T-helper 1 cell treated with Interleukin-12 subunit alpha and Interleukin-12 subunit beta and Interleukin-4 antibody, amounts not matched to agents 30 ng/mL and 1 ng/mL, for 36 hours (primary cell): ENCODE measurements at regions not wholly inside any gene's neighbourhood (a gene's known extent, or its start where the extent isn't known, plus 50 kb on each side); places are given as distances from the start of the nearest gene placed in this dataset.

Source experiments
- intact Hi-C: fragments of 100-400 bp; cut with micrococcal nuclease; formaldehyde crosslinking; loops from one replicate; pipeline ENCODE4 v1.15.1; 2024

DNA sequence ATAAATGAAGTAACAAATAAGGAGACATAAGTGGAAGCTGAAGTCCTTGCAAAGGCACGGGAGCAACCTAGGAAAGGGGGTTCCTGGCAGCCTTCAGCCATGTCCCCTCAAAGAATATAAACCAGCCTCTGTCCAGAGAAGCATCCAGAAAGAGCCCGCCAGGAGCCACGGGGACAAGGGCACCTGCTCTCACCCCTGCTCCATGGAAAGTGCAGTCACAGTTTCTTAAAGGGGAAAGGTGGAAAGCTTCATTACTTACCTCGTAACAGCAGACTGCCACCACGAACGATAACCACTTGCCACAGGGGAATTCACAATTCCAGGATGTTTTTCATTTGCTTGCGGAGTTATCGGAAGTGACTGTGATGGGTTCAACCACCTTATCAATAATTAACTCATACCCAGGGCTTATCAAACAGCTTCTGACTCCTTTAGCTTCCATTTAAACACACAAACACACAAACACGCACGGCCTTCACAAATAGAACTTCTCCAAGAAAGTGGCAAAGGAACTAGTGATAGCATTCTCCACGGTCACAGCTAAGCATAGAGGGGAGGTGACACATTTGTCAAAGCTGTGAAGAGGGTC lies 134.2 kb upstream of the IGF1R start:
- intact Hi-C loops = no loop called here

DNA sequence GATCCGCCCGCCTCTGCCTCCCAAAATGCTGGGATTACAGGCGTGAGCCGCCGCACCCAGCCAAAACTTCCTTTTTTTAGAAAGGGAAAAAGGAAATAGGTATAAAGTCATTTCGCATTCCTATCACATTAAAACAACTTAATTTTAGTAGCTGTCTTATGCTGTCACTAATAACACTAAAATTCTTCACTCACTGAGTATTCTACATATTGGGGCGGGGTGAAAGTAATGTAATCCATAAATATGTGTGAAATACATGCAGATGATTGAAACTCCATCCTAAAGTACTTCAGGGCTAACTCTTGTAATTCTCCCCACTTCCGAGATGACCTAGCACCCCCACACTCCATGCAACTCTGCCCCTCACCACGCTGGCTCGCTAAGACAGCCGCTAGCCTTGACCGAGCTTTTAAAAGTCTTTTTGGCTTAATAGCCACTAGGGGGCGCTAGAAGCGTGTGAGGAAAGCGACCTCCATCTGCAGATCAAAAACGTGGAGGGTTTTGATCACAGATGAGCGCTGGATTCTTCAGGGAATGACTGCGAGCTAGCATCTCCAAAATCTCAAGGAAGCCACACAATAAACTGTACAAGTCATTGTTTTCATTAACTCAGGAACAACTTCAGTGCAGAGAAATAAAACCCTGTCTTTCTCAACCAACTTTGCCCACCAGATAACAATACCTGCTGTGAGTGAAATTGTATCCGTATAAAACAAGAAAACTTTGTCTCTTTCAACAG lies 129.3 kb upstream of the IGF1R start:
- intact Hi-C loops = loop anchor here (1.0 kb wide), 6 partner anchors 128 to 557 kb away; no protein-coding TSS in a partner anchor

DNA sequence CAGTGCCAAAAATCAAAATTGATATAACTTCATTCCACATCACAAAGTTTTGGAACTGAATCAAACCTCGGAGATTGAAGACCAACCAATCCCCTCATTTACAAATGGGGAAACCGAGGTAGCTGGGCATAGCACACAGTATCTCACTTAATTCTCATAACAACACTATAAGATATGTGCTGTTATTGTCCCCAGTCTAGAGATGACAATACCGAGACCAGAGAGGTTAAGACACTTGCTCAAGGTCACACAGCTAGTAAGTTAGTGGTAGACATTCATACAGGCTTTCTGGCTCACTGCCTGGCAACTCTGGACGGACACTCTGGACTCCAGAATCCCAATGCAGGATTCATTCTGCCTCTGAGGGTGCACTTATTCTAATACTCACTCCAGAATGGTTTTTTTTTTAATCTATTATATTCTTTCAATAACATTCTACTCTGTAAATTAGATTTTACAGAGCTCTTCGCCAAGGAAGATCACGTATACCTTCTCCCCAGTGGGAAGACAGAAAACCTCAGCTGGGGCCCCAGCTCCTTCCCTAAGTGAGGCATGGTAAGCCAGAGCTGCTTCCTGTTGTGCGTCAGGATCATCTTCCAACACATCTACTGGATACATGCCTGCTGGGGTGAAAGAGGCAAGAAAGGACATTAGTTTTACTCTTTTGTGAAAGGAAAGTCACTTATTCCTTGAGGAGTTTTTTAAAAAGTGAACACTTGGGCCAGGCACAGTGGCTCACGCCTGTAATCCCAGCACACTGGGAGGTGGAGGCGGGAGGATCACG lies 128.4 kb upstream of the IGF1R start:
- intact Hi-C loops = loop anchor here (1.0 kb wide), 6 partner anchors 127 to 556 kb away; no protein-coding TSS in a partner anchor

DNA sequence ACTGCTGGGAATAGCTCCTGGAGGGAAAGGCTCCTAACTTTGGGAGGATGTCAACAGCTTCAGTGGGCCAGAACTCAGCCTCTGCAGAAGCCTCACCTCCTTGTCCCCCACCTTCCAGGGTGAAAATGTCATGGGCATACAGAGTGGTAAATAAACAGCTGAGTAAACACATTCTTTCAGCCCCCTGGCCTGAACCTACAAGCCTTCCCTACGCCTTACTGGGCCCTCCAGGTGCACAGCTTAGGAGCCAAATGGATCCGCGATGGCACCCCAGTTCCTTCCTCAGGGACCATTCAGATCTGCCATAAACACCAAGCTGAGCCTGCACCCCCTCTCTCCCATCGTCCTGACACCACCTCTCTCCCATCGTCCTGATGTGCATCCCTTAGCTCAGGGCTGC lies 126.2 kb upstream of the IGF1R start:
- intact Hi-C loops = no loop called here

DNA sequence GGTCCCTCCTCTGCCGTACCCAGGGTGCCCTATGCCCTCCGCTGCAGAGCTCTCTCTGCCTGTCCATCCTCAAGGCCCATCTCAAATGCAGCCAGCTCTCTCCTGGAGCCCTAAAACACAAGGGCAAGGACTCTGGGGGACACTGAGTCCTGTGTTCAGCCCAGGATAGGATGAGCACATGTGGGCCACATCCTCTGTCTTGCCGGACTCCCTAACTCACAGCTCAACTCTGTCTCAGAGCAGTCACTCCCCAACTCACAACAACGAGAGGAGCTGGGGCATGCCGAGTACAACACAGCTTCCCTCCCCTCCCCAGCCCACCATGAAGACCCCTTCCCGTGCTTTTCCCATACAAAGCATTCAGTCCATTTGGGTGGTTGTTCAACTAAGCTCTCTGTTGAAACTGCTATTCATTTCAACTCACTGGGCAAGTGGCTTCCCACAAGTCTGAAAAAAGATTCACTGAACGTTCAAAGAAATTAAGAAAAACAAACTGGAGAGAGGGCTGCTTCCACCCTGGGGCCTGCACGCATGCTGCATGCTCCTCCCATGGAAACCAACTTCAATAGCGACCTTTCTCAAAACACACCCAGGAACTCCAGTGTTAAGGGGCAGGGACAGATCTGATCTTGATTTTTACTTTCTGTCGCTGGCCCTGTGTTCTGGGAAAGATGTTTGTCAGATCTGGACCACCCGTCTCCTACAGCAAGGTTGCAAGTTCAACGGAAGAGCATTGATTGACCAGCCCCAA lies 124.3 kb upstream of the IGF1R start:
- intact Hi-C loops = no loop called here

DNA sequence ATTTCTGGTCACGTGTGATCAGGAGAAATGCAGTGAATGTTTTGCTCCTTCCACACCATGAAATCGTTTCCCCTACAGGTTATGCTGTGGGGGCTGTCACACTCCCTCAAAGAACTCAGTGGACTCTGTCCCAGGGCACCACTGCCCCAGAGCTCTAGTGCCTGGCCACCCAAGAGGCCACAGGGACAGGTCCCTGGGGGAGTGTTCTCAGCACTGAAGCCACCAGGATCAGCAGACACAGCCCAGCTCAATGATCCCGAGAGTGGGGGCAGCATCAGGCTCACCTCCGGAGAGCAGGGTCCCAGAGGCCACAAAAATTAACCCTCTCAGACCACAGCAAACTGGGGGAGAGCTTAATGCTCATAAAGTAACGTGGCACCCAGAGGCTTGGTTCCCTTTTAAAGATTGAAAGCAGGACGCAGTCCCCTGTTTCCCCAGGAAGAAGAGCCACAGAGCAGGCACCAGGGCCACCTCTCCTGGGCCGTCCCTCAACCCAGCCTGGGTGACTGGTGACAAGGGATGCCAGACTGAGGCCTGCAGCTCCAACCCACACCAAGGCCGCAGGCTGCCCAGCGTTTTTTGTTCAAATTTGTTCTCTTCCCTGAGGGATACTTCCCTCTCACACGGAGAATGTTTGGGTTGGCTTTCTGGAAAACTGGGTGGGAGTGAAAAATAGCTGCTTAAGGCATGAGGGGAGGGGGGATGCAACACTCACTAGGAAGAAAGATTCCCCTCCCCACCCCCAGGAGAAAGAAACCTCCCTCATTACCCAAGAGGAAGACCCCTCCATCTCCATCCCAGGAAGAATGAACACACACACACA lies 123.3 kb upstream of the IGF1R start:
- intact Hi-C loops = no loop called here

DNA sequence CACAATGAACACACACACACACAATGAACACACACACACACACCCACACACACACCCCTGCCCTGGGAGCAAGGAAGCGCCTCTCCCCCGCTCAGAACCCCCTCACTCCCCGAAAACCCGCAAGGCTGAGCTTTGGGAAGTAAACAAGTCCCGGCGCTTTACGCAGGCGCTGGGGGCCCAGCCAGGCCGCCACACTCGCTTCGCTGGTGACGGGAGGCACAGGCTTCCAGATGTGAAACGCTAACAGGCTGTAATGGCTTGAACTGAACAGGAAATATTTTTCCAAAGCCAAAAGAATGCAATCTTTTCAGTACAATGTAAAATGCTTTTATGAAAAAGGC lies 122.7 kb upstream of the IGF1R start:
- intact Hi-C loops = no loop called here

DNA sequence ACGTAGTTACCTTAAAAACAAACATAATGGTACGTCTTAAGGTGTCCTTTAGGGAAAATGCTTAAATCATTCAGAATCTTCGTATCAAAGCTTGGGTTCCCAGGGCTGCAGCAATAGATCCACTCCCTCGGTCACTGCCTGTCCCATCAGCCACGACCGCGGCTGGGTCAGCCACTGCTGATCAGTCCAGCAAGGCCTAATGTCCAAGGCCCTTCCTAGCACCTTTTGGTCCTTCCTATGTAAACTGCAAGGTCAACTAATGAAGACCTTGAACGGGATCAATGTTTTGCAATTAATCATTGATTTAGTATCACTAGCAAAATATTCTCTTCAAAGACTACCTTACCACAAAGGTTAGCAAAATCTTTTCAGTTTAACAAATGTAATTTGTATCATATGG lies 122.2 kb upstream of the IGF1R start:
- intact Hi-C loops = no loop called here

DNA sequence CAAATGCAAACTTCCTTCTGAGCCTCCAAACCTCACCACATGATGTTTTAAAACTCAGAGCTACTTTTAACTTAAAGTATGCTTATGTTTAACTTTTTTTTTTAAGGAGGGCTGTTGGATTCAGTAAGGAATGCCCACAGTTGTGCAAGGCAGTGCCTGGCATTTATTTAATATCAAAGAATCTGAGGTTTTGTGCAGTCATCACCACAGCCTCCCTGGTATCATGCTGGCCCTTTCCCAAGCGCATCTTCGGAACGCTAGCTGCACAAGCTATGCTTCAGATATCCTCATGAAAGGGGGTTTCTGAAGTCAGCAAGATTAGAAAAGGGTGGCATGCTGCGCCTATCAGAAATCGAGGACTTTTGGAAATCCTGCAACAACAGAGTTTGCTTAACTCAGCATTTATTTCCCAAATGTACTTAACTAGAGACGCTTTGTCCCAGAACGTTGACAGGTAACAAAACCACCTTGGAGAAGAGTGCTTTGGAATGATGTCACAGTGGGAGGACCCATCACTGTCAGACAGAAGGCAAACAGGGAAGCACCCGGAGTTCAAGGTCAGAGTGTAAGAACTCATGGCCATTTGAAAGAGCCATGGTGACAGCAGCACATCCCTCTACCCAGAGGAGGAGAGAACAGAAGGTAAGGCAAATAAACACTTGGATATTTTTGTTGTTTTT lies 120.2 kb upstream of the IGF1R start:
- intact Hi-C loops = no loop called here

DNA sequence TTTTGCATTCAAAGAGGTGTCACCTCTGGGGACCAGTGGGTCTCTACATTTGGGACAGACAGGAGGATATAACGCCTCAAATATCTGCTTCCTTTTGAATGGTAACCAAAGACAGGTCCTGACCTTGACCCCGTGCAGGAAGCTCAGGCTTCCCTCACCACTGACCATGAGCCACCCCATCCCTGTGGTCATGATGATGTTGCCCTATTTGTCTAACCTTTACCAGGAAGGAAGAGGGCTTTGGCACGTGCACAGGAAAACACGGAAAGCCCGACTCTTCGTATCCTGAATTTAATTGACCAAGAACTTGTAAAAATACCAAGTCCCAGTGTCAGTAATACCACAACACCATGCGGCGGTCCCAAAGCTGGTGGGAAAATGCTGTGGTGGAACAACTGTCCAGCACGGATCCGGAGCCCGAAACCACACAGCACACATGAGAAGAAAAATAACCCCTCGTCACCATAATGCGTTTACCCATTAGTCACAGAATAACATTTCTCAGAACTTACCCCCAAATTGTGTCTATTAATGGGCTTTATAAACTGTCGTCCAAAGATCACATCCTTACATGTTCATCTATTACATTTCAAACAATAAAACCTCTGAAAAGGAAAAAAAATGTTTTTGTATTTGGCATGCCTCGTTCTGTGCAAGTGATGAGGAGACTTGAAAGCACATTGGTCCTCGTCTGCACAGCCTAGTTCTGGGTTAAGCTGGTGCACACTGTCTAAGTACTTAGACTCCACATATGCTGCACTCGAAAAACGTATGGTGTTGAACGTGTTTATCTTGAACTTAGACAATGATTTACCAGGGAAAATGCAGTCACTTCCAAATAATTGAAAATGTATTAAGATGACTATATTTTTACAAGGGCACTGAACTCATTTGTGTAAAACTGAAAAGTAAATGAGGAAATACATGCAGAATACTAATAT lies 118.9 kb upstream of the IGF1R start:
- intact Hi-C loops = no loop called here

DNA sequence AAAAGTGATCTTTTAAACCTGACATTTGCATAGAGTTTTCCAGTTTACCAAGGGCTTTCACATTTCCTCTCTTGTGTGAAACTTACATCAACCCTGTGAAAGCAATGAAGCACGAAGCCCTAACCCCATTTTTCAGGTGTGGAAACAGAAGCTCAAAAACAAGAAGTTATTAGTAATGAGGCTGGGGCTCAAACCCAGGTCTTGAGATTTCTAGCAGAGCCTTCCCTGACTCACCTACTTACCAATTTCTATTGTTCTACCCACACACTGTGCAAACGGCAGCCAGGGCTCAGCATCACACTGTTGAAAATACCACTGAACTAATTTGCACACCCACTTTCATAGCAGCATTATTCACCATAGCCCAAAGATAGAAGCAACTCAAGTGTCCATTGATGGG lies 117.8 kb upstream of the IGF1R start:
- intact Hi-C loops = no loop called here

DNA sequence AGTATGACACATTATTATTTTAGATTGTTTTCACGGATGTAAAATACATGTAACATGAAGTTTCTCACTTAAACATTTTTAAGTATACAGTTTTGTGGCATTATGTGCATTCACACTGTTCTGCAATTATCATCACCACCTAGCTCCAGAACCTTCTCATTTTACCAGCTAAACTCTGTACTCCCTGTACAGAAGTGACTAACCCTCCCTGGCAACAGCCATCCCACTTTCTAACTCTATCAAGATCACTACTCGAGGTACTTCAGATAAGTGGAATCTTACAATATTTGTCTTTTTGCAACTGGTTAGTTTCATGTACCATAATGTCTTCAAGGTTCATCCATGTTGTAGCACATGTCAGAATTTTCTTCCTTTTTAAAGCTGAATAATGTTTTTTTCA lies 116.3 kb upstream of the IGF1R start:
- intact Hi-C loops = no loop called here

DNA sequence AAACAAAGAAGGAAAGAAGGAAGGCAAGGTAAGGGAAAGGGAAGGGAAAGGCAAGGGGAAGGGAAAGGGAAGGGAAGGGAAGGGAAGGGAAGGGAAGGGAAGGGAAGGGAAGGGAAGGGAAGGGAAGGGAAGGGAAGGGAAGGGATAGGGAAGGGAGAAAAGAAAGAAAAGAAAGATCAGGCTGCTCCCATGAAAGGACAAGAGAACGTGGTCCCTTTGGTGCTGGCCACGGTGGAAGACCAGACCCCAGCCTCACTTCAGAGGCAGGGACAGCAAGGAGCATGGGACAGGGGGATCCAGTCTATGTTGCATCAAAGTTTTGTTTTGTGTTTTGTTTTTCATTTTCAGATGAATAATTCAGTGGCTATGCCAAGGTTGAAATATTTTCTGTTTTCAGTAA lies 111.4 kb upstream of the IGF1R start:
- intact Hi-C loops = no loop called here

DNA sequence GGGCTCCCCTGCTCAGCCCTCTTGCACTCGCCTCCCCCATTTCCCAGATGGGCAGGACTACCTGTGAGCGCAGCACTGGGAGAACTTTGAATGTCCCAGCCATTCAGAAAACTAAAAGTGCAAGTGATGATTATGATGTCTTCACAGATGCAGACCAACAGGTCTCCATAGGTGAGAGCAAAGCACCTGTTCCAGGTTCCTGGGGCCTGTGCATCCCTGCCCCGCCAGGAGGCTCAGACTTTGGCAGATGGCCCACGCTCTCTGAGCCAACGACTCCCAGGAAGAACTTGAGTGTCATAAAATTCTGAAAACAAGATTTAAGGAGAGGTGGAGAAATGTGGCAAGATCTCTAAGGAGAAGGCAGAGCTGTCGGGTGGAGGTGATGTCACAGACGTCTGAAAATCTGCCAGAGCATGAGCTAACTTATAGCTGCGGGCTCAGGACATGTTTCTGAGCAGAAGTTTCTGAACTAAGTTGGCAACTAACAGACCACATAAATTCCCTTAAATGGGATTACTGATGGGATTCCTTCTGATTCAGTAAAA lies 110.8 kb upstream of the IGF1R start:
- intact Hi-C loops = no loop called here

DNA sequence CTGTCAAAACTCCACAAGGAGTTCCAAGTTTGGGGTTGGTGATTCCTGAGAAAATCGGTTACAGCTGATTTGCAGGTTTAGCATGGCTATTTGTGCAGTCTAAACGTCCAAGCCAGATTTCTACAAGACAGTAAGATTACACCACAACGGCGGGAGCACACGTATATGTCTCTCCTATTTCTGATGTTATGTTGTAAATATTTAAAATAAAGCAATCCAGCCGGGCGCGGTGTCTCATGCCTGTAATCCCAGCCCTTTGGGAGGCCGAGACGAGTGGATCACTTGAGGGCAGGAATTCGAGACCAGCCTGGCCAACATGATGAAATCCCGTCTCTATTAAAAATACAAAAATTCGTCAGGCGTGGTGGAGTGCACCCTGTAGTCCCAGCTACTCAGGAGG lies 106.8 kb upstream of the IGF1R start:
- intact Hi-C loops = no loop called here

DNA sequence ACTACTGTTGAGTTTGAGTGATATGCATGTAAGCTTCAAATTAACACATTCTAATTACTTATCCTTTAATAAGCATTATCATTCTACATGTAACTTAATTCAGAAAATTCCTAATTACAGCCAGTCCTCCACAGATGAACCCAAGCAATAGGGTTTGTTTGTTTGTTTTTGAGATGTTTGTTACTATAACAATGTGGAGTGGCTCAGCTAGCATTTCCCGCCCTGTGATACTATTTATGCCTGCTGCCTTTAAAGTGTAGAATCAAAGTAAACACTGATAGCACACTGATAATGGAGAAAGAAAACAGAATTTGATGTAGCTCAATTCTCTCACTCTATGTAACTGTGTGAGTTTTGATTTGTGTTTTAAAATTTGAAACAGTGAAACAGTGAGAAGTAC lies 105.1 kb upstream of the IGF1R start:
- intact Hi-C loops = no loop called here

DNA sequence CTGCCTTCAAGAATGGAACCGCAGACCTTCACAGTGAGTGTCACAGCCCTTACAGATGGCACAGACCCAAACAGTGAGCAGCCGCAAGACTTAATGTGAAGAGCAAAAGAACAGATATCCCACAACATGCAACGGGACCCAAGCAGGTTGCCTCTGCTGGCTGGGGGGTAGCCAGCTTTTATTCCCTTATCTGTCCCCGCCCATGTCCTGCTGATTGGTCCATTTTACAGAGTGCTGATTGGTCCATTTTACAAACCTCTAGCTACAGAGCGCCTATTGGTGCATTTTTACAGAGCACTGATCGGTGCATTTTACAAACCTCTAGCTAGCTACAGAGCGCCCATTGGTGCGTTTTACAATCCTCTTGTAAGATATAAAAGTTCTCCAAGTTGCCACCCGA lies 102.0 kb upstream of the IGF1R start:
- intact Hi-C loops = no loop called here

DNA sequence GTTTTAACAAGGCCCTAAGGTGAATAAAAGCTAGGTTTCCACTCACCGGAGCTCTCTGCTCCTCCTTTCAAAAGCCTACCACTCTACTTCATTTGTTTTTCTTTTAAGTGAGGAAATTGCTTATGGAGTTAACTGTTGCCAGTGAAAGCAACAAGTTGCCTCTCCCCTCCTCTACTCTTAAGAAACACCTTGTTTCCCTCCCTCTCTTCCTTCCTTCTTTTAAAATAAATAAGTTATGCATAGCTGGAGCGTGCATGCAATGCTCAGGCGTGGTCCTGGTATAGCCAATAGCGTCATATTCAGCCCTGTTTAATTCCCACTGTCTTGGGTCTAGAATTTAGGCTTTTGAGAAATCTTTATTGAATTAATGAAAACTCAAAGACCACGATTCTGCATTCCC lies 101.1 kb upstream of the IGF1R start:
- intact Hi-C loops = no loop called here

DNA sequence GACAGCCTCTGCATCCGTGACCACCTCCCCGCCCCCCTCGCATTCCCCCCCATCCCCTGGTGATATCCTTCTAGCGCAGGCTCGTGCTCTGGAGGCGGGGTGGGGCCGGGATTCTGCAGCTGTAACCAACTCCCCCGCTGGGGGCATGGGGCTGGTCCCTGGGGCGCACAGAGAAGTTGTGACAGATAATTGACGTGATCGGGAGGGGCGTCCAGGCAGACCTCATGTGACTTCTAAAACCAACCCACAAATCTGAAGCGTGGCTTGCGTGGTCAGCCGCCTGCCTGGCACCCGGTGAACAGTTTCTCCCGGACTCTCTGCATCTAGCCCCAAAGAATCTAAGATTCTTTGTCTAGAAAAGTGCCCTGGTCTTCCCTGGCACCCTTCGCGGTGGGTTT lies 100.6 kb upstream of the IGF1R start:
- intact Hi-C loops = no loop called here
